Astrocyte of the cerebellum (primary cell): ENCODE measurements at regions not wholly inside any gene's neighbourhood (a gene's known extent, or its start where the extent isn't known, plus 50 kb on each side); places are given as distances from the start of the nearest gene placed in this dataset.
A peak's percentile ranks its signal among the peaks of the same experiment; 100 is the strongest.

Experiments
- DNase-seq: peaks from one replicate; pipeline ENCODE4 v3.0.0-alpha.2; 2011; ENCODE audit warnings: low read depth
- H3K4me3 ChIP-seq: 2 replicates; pipeline ENCODE4 v1.5.1; 2011; ENCODE audit warnings: mild to moderate bottlenecking, low read depth, low read length, moderate library complexity
- in situ Hi-C: cut with HindIII; loops from 2 replicates; pipeline ENCODE4 v1.10.0; 2017; ENCODE audit warnings: low sequenced_read_pairs
- TF ChIP-seq, protein P1 (sequence below): IDR thresholded peaks from 2 replicates; pipeline ENCODE4 v1.5.1; 2012; ENCODE audit warnings: low read length, low read depth, moderate library complexity, mild to moderate bottlenecking; ENCODE audit errors: missing control alignments

DNA sequence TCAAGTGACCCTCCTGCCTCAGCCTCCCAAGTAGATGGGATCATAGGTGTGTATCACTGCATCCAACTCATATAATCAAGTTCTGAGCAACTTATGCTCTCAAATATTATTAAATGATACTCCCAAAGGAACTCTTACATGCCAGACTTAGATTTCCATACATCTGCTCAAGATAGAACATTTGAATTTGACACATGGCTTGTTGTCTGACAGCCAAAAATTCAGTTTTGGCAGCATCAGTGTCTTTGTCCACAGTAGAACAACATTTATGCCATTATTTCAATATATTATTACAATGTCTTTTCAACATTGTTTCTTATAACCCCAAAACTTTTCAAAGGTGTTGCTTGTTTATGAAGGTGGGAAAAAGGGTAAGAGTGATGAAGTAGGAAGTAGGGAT is 116.2 kb downstream of the SUCNR1 start:
- H3K4me3 ChIP-seq, result no peak overlapping the region
- DNase-seq, result no peak
- in situ Hi-C loops, result no loop called here
- TF ChIP-seq, protein P1, sequence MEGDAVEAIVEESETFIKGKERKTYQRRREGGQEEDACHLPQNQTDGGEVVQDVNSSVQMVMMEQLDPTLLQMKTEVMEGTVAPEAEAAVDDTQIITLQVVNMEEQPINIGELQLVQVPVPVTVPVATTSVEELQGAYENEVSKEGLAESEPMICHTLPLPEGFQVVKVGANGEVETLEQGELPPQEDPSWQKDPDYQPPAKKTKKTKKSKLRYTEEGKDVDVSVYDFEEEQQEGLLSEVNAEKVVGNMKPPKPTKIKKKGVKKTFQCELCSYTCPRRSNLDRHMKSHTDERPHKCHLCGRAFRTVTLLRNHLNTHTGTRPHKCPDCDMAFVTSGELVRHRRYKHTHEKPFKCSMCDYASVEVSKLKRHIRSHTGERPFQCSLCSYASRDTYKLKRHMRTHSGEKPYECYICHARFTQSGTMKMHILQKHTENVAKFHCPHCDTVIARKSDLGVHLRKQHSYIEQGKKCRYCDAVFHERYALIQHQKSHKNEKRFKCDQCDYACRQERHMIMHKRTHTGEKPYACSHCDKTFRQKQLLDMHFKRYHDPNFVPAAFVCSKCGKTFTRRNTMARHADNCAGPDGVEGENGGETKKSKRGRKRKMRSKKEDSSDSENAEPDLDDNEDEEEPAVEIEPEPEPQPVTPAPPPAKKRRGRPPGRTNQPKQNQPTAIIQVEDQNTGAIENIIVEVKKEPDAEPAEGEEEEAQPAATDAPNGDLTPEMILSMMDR, result no peak

DNA sequence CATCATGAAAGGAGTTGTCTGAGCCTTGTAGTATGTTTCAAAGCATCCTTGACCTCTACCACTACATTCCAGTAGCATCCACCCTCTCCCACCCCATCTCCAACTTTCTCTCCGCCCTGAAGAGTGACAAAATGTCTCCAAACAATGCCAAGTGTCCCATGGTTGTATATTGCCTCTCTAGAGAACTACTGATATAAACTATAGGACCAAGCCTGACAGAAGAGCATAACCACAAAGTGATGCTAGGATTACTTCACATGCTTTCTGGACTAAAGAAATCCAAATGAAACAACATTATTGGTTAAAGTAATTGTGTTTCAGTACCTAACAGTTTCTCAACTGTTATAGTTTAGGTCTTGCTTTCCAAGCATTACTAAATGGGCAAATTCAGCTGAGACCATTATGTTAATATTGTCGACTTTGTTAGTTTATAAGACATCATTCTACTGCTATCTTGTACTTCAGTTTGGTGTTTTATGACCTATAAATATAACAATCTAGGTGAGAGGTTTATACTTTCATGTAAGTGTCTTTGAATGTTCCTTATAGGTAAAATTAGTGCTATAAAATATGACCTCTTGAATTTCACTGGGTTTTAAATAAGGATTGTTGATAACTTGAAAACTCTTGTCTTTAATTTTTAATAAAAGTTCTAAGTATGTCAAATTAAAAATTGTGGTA is 117.4 kb downstream of the SUCNR1 start:
- in situ Hi-C loops, result no loop called here
- H3K4me3 ChIP-seq, result no peak overlapping the region
- no peak for DNase-seq
- TF ChIP-seq, protein P1, result no peak

DNA sequence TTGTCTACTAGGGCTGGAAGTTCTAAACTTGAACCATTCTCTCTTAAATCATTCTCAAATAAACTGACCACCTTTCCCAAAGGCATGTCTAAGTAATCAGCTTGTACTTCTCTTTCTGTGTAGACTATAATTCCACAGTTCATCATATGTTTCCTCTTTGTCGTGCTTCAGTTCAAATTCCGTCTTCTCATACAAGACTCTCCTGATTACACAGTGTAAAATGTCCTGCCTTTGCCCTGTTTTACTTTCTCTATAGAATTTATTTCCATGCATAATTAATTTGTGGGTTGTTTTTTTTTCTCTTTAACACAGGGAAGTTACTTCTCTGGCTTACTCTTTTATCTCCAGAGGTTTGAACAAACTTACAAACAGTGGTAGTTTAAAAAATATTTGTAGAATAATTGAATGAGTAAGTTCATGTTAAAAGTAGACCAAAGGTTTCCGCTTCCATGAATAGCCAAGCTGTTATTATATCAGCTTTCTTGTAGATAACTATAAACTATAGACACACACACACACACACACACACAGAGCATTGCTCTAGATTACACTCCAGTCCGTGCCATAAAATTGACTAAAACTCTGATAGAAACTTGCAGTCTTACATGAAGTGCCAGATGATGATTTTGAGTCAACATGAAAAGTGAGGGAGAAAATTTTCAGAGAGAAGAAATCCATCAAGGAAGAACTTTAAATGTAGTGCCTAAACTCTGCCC is 119.0 kb downstream of the SUCNR1 start:
- TF ChIP-seq, protein P1, result no peak
- in situ Hi-C loops, result no loop called here
- H3K4me3 ChIP-seq, result no peak overlapping the region
- peak; percentile 28 for DNase-seq

DNA sequence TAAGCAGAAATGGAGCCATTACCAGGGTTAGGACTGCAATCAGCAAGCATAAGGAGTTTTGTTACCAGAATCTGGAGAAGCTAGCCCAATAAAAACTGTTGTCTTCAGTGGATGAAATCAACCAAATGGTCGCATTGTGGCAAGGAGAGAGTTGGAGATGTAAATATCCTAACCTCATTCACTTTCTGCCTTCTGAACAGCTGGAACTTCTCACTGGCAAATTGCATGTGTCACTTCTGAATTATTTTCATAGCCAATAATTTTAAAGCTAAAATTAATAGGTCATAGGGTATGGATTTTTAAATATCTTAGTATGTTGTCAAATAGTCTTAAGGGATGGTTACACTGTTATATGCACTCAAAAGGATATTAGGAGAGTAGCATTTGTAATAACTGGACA is 121.6 kb downstream of the SUCNR1 start:
- no peak for DNase-seq
- no peak overlapping the region for H3K4me3 ChIP-seq
- TF ChIP-seq, protein P1, result no peak
- in situ Hi-C loops, result no loop called here

DNA sequence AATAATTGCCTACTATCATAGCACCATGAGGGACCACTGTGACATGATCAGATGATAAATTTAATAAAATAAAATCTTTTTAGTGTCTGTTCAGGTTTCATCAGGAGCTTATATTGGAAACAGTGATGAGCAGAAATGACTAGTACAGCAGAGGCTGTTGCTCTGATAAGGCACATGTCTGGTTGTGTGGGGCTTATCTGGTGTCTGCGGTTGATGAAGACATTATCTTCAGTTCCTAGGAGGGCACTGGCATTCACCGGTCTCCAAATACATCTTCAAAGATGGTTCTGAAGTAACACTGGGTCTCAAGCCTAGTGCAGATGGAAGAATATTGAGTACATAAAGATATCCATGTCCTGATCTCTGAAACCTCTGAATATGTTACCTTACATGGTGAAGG is 125.3 kb downstream of the SUCNR1 start:
- TF ChIP-seq, protein P1, result no peak
- no peak for DNase-seq
- in situ Hi-C loops, result no loop called here
- no peak overlapping the region for H3K4me3 ChIP-seq

DNA sequence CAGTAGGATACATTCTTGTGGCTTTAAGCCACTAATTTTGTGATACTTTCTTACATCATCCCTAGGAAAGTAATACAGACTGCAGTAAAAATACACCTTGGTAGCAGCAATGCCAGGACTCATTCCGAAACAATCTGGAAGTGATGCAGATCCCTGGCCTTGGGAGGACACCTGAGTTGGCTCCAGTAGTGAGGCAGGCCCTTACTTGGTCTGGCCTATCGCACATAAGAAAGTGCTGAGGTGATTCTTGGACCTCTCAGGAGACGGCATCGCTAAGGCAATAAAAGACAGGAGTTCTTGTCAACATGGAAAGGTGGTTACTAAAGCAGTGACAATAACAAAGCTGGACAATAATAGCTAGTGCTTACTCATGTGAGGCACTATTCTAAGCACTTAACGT is 126.5 kb downstream of the SUCNR1 start:
- TF ChIP-seq, protein P1, result no peak
- DNase-seq, result no peak
- in situ Hi-C loops, result no loop called here
- H3K4me3 ChIP-seq, result no peak overlapping the region
